ENCODE measurements at regions not wholly inside any gene's neighbourhood (a gene's known extent, or its start where the extent isn't known, plus 50 kb on each side); places are given as distances from the start of the nearest gene placed in this dataset.

GRCh38 chr1:115166531-115167091, 77.3 kb upstream of the TSPAN2 start:
- H3K36me3 ChIP-seq (ENCODE audit: control insufficient read depth, insufficient read depth, low read length) = no peaks in the 10 kb centered on the region
- H2AK5ac ChIP-seq (ENCODE audit: low read depth, low read length) = no peak overlapping the region
- no TSS peak for BruUV-seq (replicated peaks)
- H2BK15ac ChIP-seq (ENCODE audit: low read depth, low read length) = peak overlapping the region; percentile 26; the same call in 1 of the 3 replicates
- H3K4ac ChIP-seq (ENCODE audit: low read depth, low read length) = peak overlapping the region; percentile 73; the same call in 1 of the 2 replicates
- H3K27ac ChIP-seq (ENCODE audit: insufficient read depth, low read length) = no peak overlapping the region
- no peaks in the 10 kb centered on the region for H4K20me1 ChIP-seq (ENCODE audit: insufficient read depth, low read length)
- H3K4me3 ChIP-seq (ENCODE audit: insufficient read depth, low read depth, low read length) = no peak overlapping the region
- peaks cover 13% of the 10 kb centered on the region for H3K9me1 ChIP-seq (ENCODE audit: insufficient read depth, low read length)
- TF ChIP-seq NFE2L2 (IDR thresholded peaks at IDR 0.05; ENCODE audit: low read depth, low read length) (no peak), CHD1 (IDR thresholded peaks at IDR 0.05; ENCODE audit: low read depth, low read length) (no peak), RCOR1 (IDR thresholded peaks at IDR 0.05; ENCODE audit: insufficient replicate concordance, low read length) (no peak), FOS (IDR thresholded peaks at IDR 0.05; ENCODE audit: low read depth, low read length) (no peak), MAZ (IDR thresholded peaks at IDR 0.05; ENCODE audit: borderline replicate concordance, low read depth, low read length) (no peak), CEBPB (IDR thresholded peaks at IDR 0.05; ENCODE audit: low read depth, low read length) (no peak), USF2 (IDR thresholded peaks at IDR 0.05; ENCODE audit: low read depth, low read length) (no peak), RAD21 (IDR thresholded peaks at IDR 0.05; ENCODE audit: low read length) (peak; percentile 36; the same call in 1 of the 2 replicates), CTCF (conservative IDR thresholded peaks at IDR 0.05; ENCODE audit: low read depth, low read length) (0 out of 2 replicates have a peak, but pooled peaks have one; percentile 18), RFX5 (IDR thresholded peaks at IDR 0.05; ENCODE audit: low read depth, low read length) (no peak), MXI1 (IDR thresholded peaks at IDR 0.05; ENCODE audit: borderline replicate concordance, low read depth, low read length) (no peak), MAFK (IDR thresholded peaks at IDR 0.05; ENCODE audit: low read depth, low read length) (no peak), SMC3 (IDR thresholded peaks at IDR 0.05; ENCODE audit: low read depth, low read length) (no peak), ELK1 (IDR thresholded peaks at IDR 0.05; ENCODE audit: borderline replicate concordance, low read depth, low read length) (no peak), BHLHE40 (IDR thresholded peaks at IDR 0.05; ENCODE audit: low read depth, low read length) (no peak), POLR2A (IDR thresholded peaks at IDR 0.05; ENCODE audit: low read depth, low read length) (no peak)
- H3K9me3 ChIP-seq (ENCODE audit: control insufficient read depth, insufficient read depth, low read length) = no peaks in the 10 kb centered on the region
- H3K27me3 ChIP-seq (ENCODE audit: control insufficient read depth, insufficient read depth, low read length) = no peaks in the 10 kb centered on the region
- no peak overlapping the region for H3K56ac ChIP-seq (ENCODE audit: extremely low read depth, insufficient read depth, low read length)
- in situ Hi-C loops (cut with MboI; ENCODE audit: low sequenced_read_pairs) (no loop called here), dilution Hi-C loops (cut with HindIII; ENCODE audit: low sequenced_read_pairs, unreplicated experiment) (no loop called here), intact Hi-C loops (cut with micrococcal nuclease) (loop anchor here (5.0 kb wide), 1 partner anchor 166 kb away; no protein-coding TSS in a partner anchor)
- CTCF ChIA-PET = interaction anchor here (0.9 kb wide), 1 partner anchor 8 kb away, joined by 6 read pairs; no protein-coding TSS in a partner anchor
- POLR2A ChIA-PET (ENCODE audit: unreplicated experiment) = interaction anchor here (0.6 kb wide), 1 partner anchor 202 kb away, joined by 5 read pairs; no protein-coding TSS in a partner anchor
- H2AK9ac ChIP-seq (replicated peaks; ENCODE audit: low read depth, low read length, poor library complexity) = no peak overlapping the region
- H4K91ac ChIP-seq (ENCODE audit: insufficient read depth, low read depth, low read length) = no peak overlapping the region
- H3K4me1 ChIP-seq (ENCODE audit: control insufficient read depth, insufficient read depth, low read length) = peaks cover 17% of the 10 kb centered on the region
- peak overlapping the region; percentile 46; the same call in 1 of the 2 replicates for H3K18ac ChIP-seq (ENCODE audit: low read depth, low read length)
- H3K23ac ChIP-seq (ENCODE audit: low read depth, low read length) = no peak overlapping the region
- peak overlapping the region; percentile 20; the same call in 1 of the 2 replicates for H3K14ac ChIP-seq (replicated peaks; ENCODE audit: low read depth, low read length)
- no peak overlapping the region for H3K9ac ChIP-seq (ENCODE audit: low read depth, low read length)
- H4K8ac ChIP-seq (ENCODE audit: low read depth in 2 of 2, low read length in 2 of 2) = peak overlapping the region in 1 of 2 experiments; percentile 3; a peak in 1 of 4 replicates
- H2BK5ac ChIP-seq (ENCODE audit: low read depth, low read length, poor library complexity, severe bottlenecking) = peak overlapping the region; percentile 48
- DNase-seq (peak; percentile 70), ATAC-seq (ENCODE audit: low read depth) (no peak)
- H2BK120ac ChIP-seq (ENCODE audit: low read depth, low read length) = peak overlapping the region; percentile 84
- H3K79me1 ChIP-seq (ENCODE audit: low read depth in 1 of 2, low read length in 2 of 2) = no peaks in the 10 kb centered on the region
- H4K5ac ChIP-seq (ENCODE audit: low read depth, low read length) = peak overlapping the region; percentile 24; the same call in 1 of the 2 replicates
- H2AFZ ChIP-seq (replicated peaks; ENCODE audit: low read length, poor library complexity) = no peak overlapping the region
- no peak overlapping the region for H3K4me2 ChIP-seq (ENCODE audit: low read depth, low read length)
- H2BK20ac ChIP-seq (ENCODE audit: low read depth, low read length) = peak overlapping the region; percentile 70
